Fibroblast of lung (primary cell): ENCODE measurements at regions not wholly inside any gene's neighbourhood (a gene's known extent, or its start where the extent isn't known, plus 50 kb on each side); places are given as distances from the start of the nearest gene placed in this dataset.

ENCODE experiments used
- EZH2 ChIP-seq: IDR thresholded peaks from 2 replicates; pipeline ENCODE4 v1.5.1; 2012; ENCODE audit warnings: low read length, control low read depth, mild to moderate bottlenecking; ENCODE audit errors: missing control alignments
- TF ChIP-seq, protein P1 (sequence below), 2 donors: IDR thresholded peaks in 1 of 2; conservative IDR thresholded peaks in 1 of 2; 1 replicate in 1 of 2; 2 replicates in 1 of 2; pipeline ENCODE4 v1.5.1; 2011 to 2012; ENCODE audit warnings: low read length in 2 of 2, control low read depth in 1 of 2, inconsistent platforms in 1 of 2, low read depth in 1 of 2, mild to moderate bottlenecking in 1 of 2

DNA sequence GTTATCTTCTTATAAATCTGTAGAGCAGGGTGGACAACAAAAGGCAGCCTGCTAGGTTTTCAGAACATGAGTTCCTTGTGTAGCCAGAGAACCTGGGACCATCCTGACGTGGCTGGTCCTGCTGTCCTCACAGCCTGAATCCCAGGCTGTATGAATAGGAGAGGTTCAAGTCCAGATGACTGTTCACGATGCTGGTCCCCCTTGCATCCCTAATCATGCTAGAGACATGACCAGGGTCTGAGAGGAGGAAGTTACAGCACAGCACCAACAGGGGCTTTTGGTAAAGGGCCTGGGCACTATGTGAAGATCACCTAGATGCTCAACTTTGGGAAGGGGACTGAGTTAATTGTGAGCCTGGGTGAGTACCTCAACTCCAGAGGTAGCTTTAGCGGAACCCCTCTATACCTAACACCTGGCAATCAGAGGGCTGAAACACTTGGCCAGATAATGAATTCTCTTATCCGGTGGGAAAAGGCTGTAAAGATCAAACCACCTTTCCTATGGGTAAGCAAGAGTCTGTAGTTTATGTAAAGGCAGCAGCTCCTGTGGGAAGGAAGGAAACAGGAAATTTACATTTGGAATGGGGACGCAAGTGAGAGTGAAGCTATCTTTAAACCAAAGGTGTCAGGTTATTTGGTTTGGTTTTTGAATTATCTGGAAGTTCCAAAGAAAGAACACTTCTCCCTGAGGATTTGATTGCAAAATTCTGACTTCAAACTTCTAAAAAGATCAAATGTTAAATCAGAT is 112.8 kb downstream of the DAD1 start:
- TF ChIP-seq, protein P1, sequence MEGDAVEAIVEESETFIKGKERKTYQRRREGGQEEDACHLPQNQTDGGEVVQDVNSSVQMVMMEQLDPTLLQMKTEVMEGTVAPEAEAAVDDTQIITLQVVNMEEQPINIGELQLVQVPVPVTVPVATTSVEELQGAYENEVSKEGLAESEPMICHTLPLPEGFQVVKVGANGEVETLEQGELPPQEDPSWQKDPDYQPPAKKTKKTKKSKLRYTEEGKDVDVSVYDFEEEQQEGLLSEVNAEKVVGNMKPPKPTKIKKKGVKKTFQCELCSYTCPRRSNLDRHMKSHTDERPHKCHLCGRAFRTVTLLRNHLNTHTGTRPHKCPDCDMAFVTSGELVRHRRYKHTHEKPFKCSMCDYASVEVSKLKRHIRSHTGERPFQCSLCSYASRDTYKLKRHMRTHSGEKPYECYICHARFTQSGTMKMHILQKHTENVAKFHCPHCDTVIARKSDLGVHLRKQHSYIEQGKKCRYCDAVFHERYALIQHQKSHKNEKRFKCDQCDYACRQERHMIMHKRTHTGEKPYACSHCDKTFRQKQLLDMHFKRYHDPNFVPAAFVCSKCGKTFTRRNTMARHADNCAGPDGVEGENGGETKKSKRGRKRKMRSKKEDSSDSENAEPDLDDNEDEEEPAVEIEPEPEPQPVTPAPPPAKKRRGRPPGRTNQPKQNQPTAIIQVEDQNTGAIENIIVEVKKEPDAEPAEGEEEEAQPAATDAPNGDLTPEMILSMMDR (conservative IDR thresholded peaks at IDR 0.05 in 1 of 2, IDR thresholded peaks at IDR 0.05 in 1 of 2; ENCODE audit: low read depth in 1 of 2, low read length in 2 of 2): no peak
- no peak for TF ChIP-seq EZH2
